HG02840 (cell line): ENCODE measurements at regions not wholly inside any gene's neighbourhood (a gene's known extent, or its start where the extent isn't known, plus 50 kb on each side); places are given as distances from the start of the nearest gene placed in this dataset.
"Not testable (repeated sequence)": the region's sequence is repeated elsewhere in the genome, so short reads cannot be mapped to it uniquely, and the experiment has no call there.

Experiments
- ATAC-seq: cut with Tn5 transposase; IDR thresholded peaks from one replicate; pipeline ENCODE4 v1.9.1; 2021; ENCODE audit warnings: mild to moderate bottlenecking, moderate library complexity, moderate number of reproducible peaks; ENCODE audit not compliant: unreplicated experiment, low FRiP score

DNA sequence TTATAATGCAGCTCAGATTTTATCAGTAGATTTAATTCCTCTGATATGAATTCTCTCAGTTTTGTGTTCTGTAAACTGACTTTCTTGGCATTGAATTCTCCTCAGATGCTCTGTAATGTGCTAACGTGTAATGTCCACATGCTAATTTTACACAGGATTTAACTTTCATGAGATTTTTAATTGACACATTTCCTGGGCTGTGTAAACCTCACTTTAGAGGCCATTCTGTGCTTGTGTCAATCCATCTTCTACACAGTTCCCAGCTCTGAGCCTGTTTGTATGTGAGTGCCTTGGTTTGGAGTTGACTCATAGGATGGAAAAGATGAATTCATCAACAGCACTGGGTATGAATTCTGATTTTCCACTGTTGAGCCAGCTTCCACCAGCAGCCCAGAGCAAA is 476.7 kb upstream of the GCFC2 start:
- ATAC-seq = no peak

DNA sequence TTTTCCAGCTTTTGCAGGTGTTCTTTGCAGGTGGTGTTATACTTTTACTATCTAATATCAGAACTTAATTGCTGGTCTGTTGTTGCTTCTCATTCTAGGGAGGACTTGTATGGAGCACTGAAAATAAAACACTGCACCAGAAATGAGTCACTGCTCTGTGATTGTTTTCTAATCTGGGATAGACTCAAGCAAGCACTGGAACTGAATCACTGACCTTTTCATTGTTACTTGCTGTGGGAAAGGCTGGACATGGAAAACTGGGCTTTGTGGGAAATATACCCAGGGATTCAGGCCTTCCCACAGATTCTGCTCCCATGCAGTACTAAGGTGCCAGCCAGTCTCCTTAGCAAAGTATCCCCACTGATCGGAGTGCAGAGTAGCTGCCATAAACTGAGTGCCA is 470.0 kb upstream of the GCFC2 start:
- ATAC-seq = no peak

DNA sequence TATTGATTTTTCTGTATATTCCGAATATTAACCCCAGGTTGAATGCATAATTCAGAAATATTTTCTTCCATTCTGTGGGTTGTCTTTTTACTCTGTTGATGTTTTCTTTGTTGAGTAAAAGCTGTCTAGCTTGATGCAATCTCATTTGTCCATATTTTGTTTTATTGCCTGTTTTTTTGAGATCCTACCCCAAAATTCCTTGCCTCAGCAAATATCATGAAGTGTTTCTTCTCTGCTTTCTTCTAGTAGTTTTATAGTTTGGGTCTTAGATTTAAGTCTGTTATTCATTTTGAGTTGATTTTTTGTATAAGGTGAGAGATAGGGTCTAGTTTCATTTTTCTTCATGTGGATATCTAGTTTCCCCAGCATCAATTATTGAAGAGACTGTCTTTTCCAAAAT is 467.9 kb upstream of the GCFC2 start:
- no peak for ATAC-seq

- ATAC-seq = no peak
These were observed 464.6 kb upstream of the GCFC2 start for GRCh38 chr2:76175295-76175694.

GRCh38 chr2:76174505-76174904 is 463.8 kb upstream of the GCFC2 start:
- ATAC-seq = no peak

- ATAC-seq = not testable (repeated sequence)
These were observed 462.5 kb upstream of the GCFC2 start for GRCh38 chr2:76173206-76173605.

DNA sequence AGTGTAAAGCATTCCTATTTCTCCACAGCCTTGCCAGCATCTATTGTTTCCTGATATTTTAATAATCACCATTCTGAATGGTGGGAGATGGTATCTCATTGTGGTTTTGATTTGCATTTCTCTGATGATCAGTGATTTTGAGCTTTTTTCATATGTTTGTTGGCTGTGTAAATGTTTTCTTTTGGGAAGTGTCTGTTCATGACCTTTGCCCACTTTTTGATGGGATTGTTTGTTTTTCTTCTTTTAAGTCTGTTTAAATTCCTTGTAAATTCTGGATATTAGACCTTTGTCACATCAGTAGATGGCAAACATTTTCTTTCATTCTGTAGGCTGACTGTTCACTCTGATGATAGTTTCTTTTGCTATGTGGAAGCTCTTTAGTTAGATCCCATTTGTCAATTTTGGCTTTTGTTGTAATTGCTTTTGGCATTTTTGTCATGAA is 461.5 kb upstream of the GCFC2 start:
- ATAC-seq = not testable (repeated sequence)

DNA sequence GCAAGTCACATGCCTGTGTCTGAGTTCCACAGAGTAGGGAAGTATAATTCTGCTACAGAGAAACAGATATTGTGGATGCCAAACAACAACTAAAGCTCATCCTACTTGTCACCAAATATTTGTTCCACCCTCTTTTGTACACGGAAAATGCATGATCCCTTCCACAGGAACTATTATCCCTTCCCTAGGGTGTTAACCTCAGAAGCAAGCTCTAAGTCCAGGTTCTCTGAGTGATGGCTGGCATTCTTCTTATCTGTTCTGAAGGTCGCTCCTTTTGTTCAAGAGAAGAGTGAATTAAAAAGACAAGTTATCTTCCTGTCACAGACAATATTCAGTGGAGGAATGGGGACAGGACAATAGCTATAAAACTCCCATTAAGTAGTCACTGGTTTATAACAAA is 460.1 kb upstream of the GCFC2 start:
- ATAC-seq = no peak

- ATAC-seq = no peak
These were observed 459.3 kb upstream of the GCFC2 start for GRCh38 chr2:76170009-76170384.

DNA sequence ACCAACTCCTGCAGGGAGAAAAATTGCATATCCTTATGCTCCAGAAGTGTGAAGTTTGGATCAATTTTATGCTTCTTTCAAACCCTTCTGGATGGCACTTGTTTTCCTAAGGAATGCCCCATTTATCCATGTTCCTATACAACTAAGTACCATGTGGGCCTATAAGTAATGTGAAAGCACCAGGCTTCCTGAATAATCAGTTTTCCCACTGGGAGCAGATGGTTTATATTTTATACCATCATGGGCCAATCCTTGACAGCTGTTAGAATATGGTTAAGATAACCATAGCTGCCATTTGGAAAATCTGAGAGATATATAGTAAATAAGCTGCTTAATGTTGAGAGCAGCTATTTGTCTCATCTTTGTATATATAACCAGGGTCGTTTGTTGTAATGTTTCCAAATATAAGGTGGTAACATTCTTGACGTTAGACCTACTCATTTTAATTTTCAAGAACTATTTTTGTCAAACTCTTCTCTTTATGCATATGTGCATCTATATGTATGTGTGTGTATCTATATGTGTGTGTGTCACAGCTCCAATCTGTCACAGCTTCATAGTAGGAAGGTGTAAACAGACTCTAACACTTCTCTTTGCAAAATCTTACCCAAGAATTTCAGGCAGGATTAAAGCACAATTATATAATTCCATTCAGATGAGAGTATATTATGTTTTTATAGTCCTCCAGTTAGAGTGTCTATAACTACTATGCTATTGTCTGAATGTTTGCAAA is 458.7 kb upstream of the GCFC2 start:
- ATAC-seq = no peak

GRCh38 chr2:76163860-76164259 is 453.1 kb upstream of the GCFC2 start:
- no peak for ATAC-seq

DNA sequence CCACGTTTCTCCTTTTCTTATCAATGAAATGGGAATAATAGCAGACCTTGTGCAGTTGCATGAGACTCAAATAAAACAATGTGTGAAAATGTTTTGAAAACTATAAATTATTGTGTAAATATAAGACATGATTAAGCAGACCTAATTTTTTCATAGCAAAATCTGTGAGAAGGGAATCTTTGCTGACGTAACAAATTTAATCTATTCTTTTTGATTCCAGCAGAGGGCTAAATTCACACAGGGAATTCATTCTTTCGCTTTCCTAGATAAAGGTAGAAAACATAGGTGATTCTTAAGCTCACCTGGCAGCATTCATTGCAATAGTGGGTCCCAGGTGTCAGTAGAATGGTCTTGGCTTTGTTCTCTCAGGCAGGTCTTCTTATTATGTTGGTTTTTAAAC is 450.0 kb upstream of the GCFC2 start:
- ATAC-seq = no peak

GRCh38 chr2:76159042-76159648 is 448.4 kb upstream of the GCFC2 start:
- ATAC-seq = no peak

DNA sequence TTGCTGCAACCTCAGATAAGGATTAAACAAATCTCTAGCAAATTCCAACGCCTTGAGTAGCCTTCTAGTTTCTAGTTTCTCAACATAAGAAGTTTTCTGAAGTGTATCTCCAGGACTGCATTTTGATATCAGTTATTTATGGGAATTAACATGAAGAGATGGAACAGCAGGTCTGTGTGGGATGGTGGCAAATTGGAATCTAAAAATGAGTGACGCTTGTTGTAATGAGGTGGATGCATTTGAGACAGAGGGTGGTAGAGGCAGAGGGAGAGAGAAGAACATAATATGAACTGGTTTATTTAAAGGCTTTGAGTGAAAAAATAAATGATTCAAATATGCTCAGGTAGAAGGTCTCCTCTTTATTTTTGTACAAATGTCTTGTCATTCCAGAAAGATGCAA is 446.8 kb upstream of the GCFC2 start:
- ATAC-seq = no peak

- no peak for ATAC-seq
These were observed 444.3 kb upstream of the GCFC2 start for GRCh38 chr2:76154981-76155380.

DNA sequence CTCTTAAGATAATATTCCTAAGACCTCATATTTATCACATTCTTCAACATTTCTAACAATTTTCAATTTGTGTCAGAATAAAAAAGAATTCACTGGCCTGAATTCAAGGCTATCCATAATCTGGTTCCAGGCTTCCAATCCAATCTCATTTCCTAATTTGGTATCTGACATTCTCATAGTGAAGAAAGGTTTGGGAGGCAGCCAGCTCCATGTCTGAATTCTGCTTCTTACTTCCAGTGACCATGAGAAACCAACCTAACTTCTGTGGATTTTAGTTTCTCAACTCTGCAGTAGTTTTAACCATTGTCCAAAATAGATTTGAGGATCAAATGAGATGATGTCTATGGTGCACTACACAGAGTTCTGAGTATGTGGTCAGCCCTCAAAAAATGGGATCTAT is 439.1 kb upstream of the GCFC2 start:
- ATAC-seq = no peak

DNA sequence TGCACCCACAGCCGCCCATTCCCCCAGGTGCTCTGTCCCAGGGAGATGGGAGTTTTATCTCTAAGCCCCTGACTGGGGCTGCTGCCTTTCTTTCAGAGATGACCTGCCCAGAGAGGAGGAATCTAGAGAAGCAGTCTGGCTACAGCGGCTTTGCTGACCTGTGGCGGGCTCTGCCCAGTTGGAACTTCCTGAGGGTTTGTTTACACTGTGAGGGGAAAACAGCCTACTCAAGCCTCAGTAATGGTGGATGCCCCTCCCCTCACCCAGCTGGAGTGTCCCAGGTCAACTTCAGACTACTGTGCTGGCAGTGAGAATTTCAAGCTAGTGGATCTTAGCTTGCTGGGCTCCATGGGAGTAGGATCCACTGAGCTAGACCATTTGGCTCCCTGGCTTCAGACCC is 428.6 kb upstream of the GCFC2 start:
- ATAC-seq = not testable (repeated sequence)

DNA sequence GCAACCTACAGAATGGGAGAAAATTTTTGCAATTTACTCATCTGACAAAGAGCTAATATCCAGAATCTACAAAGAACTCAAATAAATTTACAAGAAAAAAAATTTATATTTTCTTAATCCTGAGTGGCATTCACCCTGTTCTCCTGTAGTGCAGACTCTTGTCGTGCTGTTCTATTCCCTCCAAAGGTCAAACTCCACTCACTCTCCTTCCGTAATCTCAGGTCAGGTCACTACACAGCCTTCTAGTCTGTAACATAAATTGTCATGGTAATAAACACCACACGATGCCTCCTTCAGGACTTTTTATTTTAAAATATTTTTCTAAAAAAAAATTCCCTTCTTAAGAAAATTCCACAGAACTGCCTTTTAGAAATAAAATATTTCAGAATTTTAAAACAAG is 417.9 kb upstream of the GCFC2 start:
- ATAC-seq = no peak

DNA sequence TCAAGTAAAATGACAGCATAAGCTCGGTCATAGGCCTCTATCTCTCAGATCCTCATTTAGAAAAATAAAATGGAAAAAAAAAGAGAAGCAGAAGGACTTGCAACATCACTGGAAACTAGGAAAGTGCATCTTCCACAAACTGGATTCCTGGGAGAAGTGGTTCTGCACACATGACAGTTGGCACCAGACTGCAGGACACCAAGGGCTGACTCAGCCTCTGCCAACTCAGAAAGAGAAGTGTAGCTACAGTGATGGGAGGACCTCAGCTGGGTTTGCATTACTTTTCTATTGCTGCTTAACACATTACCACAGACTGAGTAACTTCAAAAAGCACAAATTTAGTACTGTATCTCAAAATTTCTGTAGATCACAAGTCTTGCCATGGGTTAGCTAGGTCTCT is 409.5 kb upstream of the GCFC2 start:
- ATAC-seq = no peak

DNA sequence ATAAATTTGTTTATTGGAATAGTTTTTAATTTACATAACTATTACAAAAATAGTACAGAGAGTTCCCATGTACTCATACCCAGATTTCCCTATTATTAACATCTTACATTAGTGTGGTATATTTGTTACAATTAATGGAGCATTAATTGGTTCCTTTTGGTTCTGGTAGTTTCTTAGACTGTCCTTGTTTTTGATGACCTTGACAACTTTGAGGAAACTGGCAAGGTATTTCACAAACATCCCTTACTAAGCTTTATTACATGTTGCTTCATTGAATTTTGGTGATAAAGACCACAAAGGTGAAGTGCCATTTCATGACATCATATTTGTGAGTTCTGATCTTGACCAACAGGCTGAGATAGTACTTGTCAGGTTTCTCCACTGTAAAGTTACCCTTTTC is 379.0 kb upstream of the GCFC2 start:
- ATAC-seq = no peak

- ATAC-seq = no peak
These were observed 372.5 kb upstream of the GCFC2 start for GRCh38 chr2:76083248-76083647.

DNA sequence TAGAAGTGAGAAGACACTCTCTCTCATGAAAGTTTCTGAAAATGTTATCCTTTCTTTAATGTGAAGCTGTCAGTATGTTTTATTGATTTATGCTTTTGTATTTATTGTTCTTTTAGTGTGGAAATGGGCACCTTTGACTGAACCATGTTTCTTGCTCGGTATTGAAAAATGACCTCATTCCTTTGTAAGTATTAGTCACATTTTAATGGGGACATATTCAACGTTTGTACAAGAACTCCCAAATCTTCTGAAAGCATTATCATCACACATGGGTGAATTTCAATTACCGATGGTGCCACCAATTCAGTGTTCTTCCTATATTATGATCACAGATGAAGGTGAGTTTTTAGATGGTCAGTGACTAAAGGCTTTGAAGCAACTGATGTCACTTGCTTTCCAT is 371.8 kb upstream of the GCFC2 start:
- ATAC-seq = no peak
